ENCODE measurements at regions not wholly inside any gene's neighbourhood (a gene's known extent, or its start where the extent isn't known, plus 50 kb on each side); places are given as distances from the start of the nearest gene placed in this dataset.
"Not testable (repeated sequence)": the region's sequence is repeated elsewhere in the genome, so short reads cannot be mapped to it uniquely, and the experiment has no call there.

GRCh38 chr10:30160271-30160982, 101.0 kb upstream of the JCAD start (continued):
- TF ChIP-seq ERG (CRISPR knock-in tag; IDR thresholded peaks at IDR 0.05) = no peak
- TF ChIP-seq FOXP4 (CRISPR knock-in tag; IDR thresholded peaks at IDR 0.05) = no peak
- TF ChIP-seq NFATC4 (CRISPR knock-in tag; IDR thresholded peaks at IDR 0.05) = no peak
- TF ChIP-seq, protein P1, sequence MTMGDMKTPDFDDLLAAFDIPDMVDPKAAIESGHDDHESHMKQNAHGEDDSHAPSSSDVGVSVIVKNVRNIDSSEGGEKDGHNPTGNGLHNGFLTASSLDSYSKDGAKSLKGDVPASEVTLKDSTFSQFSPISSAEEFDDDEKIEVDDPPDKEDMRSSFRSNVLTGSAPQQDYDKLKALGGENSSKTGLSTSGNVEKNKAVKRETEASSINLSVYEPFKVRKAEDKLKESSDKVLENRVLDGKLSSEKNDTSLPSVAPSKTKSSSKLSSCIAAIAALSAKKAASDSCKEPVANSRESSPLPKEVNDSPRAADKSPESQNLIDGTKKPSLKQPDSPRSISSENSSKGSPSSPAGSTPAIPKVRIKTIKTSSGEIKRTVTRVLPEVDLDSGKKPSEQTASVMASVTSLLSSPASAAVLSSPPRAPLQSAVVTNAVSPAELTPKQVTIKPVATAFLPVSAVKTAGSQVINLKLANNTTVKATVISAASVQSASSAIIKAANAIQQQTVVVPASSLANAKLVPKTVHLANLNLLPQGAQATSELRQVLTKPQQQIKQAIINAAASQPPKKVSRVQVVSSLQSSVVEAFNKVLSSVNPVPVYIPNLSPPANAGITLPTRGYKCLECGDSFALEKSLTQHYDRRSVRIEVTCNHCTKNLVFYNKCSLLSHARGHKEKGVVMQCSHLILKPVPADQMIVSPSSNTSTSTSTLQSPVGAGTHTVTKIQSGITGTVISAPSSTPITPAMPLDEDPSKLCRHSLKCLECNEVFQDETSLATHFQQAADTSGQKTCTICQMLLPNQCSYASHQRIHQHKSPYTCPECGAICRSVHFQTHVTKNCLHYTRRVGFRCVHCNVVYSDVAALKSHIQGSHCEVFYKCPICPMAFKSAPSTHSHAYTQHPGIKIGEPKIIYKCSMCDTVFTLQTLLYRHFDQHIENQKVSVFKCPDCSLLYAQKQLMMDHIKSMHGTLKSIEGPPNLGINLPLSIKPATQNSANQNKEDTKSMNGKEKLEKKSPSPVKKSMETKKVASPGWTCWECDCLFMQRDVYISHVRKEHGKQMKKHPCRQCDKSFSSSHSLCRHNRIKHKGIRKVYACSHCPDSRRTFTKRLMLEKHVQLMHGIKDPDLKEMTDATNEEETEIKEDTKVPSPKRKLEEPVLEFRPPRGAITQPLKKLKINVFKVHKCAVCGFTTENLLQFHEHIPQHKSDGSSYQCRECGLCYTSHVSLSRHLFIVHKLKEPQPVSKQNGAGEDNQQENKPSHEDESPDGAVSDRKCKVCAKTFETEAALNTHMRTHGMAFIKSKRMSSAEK (CRISPR knock-in tag; IDR thresholded peaks at IDR 0.05; ENCODE audit: borderline replicate concordance) = no peak
- no peak for TF ChIP-seq NR3C1 (CRISPR knock-in tag; conservative IDR thresholded peaks at IDR 0.05; ENCODE audit: low read depth)

DNA sequence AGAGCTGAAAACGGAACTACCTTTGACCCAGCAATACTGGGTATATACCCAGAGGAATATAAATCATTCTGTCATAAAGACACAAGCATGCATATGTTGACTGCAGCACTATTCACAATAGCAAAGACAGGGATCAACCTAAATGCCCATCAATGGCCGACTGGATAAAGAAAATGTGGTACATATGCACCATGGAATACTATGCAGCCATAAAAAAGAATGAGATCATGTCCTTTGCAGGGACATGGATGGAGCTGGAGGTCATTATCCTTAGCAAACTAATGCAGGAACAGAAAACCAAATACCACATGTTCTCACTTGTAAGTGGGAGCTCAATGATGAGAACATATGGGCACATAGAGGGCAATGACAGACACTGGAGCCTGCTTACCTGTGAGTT, 100.2 kb upstream of the JCAD start:
- peaks cover 21% of the 10 kb centered on the region for H3K9me3 Mint-ChIP-seq

DNA sequence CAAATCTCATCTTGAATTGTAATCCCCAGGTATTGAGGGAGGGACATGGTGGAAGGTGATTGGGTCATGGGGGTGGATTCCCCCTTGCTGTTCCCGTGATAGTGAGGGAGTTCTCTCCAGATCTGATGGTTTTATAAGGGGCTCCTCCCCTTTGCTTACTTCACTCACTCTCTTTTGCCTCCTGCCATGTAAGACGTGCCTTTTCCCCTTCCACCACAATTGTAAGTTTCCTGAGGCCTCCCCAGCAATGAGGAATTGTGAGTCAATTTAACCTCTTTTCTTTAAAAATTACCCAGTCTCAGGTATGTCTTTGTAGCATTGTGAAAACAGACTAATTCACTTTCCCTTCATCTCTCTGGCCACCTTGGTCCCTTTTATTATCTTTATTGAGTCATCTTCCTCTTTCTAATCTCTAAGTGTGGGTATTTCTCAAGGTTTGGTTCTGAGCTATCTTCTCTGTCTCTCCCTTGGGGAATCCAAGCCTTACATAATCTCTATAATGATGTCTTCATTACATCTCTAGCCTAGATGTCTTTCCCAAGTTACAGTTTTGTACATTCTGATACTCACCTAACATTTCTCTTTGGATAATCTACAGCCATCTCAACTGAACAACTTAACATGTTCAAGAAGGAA, 99.1 kb upstream of the JCAD start:
- no peak overlapping the region for H3K27ac Mint-ChIP-seq
- CTCF ChIA-PET = interaction anchor here (0.5 kb wide), 1 partner anchor 207 kb away, joined by 3 read pairs; no protein-coding TSS in a partner anchor
- H3K9me3 Mint-ChIP-seq = peaks cover 27% of the 10 kb centered on the region
- no peak for TF ChIP-seq TEAD1 (CRISPR knock-in tag; IDR thresholded peaks at IDR 0.05)
- no peak for TF ChIP-seq FOXP1 (CRISPR knock-in tag; IDR thresholded peaks at IDR 0.05; ENCODE audit: borderline replicate concordance)
- H3K4me3 Mint-ChIP-seq = no peak overlapping the region
- peaks cover 5% of the 10 kb centered on the region; the same call in 1 of the 2 replicates for H3K36me3 Mint-ChIP-seq
- ATAC-seq (no peak), DNase-seq (ENCODE audit: low spot score) (no peak)
- peaks cover 8% of the 10 kb centered on the region for H3K4me1 Mint-ChIP-seq
- POLR2A ChIA-PET = no interaction called here
- no peaks in the 10 kb centered on the region for H3K27me3 Mint-ChIP-seq (ENCODE audit: low read depth)

More for the DNA sequence above, 100.2 kb upstream of the JCAD start:
- H3K4me3 Mint-ChIP-seq; ATAC-seq; H3K27ac Mint-ChIP-seq; DNase-seq (ENCODE audit: low spot score); CTCF ChIA-PET; H3K36me3 Mint-ChIP-seq; POLR2A ChIA-PET; H3K27me3 Mint-ChIP-seq (ENCODE audit: low read depth); H3K4me1 Mint-ChIP-seq: not testable (repeated sequence)

DNA sequence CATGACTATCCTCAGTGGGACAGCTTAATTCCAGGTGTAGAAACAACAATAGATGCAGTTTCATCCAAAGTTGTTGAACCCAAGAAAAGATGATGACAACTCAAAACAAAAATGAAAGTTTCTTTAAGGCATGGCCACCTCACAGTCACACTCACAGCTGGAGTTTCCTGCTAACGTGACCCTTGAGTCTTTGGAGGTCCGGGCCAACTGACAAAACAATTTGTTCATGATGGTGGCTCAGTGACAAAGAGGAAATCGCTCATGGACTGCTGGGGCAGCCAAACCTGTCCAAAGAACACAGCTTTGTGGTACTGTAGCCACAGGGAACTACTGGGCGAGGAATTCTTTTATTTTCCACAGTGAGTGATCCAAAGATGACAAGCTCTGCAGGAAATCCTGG, 96.0 kb upstream of the JCAD start:
- no peaks in the 10 kb centered on the region for H3K27me3 Mint-ChIP-seq (ENCODE audit: low read depth)
- peaks cover 19% of the 10 kb centered on the region for H3K9me3 Mint-ChIP-seq
- peaks cover 2% of the 10 kb centered on the region; the same call in 1 of the 2 replicates for H3K36me3 Mint-ChIP-seq
- no peak overlapping the region for H3K27ac Mint-ChIP-seq
- no peak overlapping the region for H3K4me3 Mint-ChIP-seq
- POLR2A ChIA-PET = no interaction called here
- TF ChIP-seq MXD4 (CRISPR knock-in tag; IDR thresholded peaks at IDR 0.05; ENCODE audit: borderline replicate concordance) (no peak), NR3C1 (CRISPR knock-in tag; conservative IDR thresholded peaks at IDR 0.05; ENCODE audit: low read depth) (no peak), OVOL2 (CRISPR knock-in tag; IDR thresholded peaks at IDR 0.05; ENCODE audit: borderline replicate concordance) (no peak), FOXP1 (CRISPR knock-in tag; IDR thresholded peaks at IDR 0.05; ENCODE audit: borderline replicate concordance) (no peak), RORB (CRISPR knock-in tag; IDR thresholded peaks at IDR 0.05) (no peak), ZBTB21 (CRISPR knock-in tag; IDR thresholded peaks at IDR 0.05; ENCODE audit: borderline replicate concordance) (no peak)
- H3K4me1 Mint-ChIP-seq = peaks cover 13% of the 10 kb centered on the region
- DNase-seq (ENCODE audit: low spot score) (no peak), ATAC-seq (no peak)
- CTCF ChIA-PET = no interaction called here
